ENCODE measurements at regions not wholly inside any gene's neighbourhood (a gene's known extent, or its start where the extent isn't known, plus 50 kb on each side); places are given as distances from the start of the nearest gene placed in this dataset.
A peak's percentile ranks its signal among the peaks of the same experiment; 100 is the strongest.
"Not testable (repeated sequence)": the region's sequence is repeated elsewhere in the genome, so short reads cannot be mapped to it uniquely, and the experiment has no call there.

GRCh38 chr2:57703407-57703806 is 343.2 kb upstream of the VRK2 start:
- Histone ChIP-seq H3K56ac (ENCODE audit: insufficient read length, low read depth, low read length) (no peak overlapping the region), H2BK12ac (ENCODE audit: insufficient read length, low read depth, low read length) (no peak overlapping the region), H3K23me2 (ENCODE audit: insufficient read length, low read depth, low read length, poor library complexity, severe bottlenecking) (no peaks in the 10 kb centered on the region), H3K23ac (ENCODE audit: insufficient read length, low read depth, low read length) (no peak overlapping the region), H2BK20ac (ENCODE audit: low read depth, low read length, poor library complexity, severe bottlenecking) (no peak overlapping the region), H3K4ac (ENCODE audit: low read depth, low read length) (no peak overlapping the region), H3K18ac (ENCODE audit: insufficient read length, low read depth, low read length) (no peak overlapping the region), H3K79me2 (ENCODE audit: insufficient read depth, low read length) (no peaks in the 10 kb centered on the region), H3K27ac (ENCODE audit: insufficient read length, low read depth, low read length) (no peak overlapping the region), H4K20me1 (ENCODE audit: control insufficient read depth, insufficient read depth, insufficient read length) (no peaks in the 10 kb centered on the region), H2BK15ac (ENCODE audit: low read depth, low read length) (no peak overlapping the region), H3T11ph (ENCODE audit: low read length) (no peak overlapping the region), H3K9ac (ENCODE audit: extremely low read depth, insufficient read length, low read length) (no peak overlapping the region), H4K5ac (ENCODE audit: insufficient read length, low read depth, low read length) (no peak overlapping the region), H4K8ac (replicated peaks; ENCODE audit: insufficient read length, low read depth, low read length) (no peak overlapping the region), H2AK5ac (ENCODE audit: insufficient read length, low read length) (no peak overlapping the region), H3K4me2 (ENCODE audit: insufficient read depth, insufficient read length, low read length) (no peak overlapping the region), H3K27me3 (ENCODE audit: insufficient read depth, low read length) (no peaks in the 10 kb centered on the region), H2BK120ac (ENCODE audit: low read depth, low read length, poor library complexity, severe bottlenecking) (no peak overlapping the region), H3K14ac (ENCODE audit: insufficient read depth, low read length) (no peak overlapping the region), H3K4me1 (ENCODE audit: insufficient read depth, low read length) (peaks cover 5% of the 10 kb centered on the region; the same call in 1 of the 2 replicates), H4K91ac (ENCODE audit: insufficient read length, low read depth, low read length) (no peak overlapping the region), H2AFZ (ENCODE audit: low read length) (no peak overlapping the region), H3K9me3 (ENCODE audit: control insufficient read depth, low read depth, low read length) (no peaks in the 10 kb centered on the region), H2BK5ac (ENCODE audit: insufficient read length, low read length) (no peak overlapping the region), H3K79me1 (ENCODE audit: insufficient read depth, low read depth, low read length, poor library complexity, severe bottlenecking) (no peaks in the 10 kb centered on the region)
- no peaks in the 10 kb centered on the region; a peak in 1 of 5 replicates for H3K9me3 Mint-ChIP-seq
- H3K27me3 Mint-ChIP-seq (ENCODE audit: low read depth), result no peaks in the 10 kb centered on the region
- no peak for TF ChIP-seq CTCF (conservative IDR thresholded peaks at IDR 0.05)
- no peak overlapping the region; a peak in 1 of 7 replicates for H3K27ac Mint-ChIP-seq
- no CpG with 5 or more reads among the region's 3 CpGs for WGBS (ENCODE audit: extremely low coverage, insufficient read length, low lambda C conversion rate)
- H3K36me3 Mint-ChIP-seq (ENCODE audit: insufficient read depth in 1 of 3, low read depth in 3 of 3), result peaks cover 0 to 2% (median 0%) of the 10 kb centered on the region in 3 experiments; a peak in 2 of 7 replicates
- no peak overlapping the region for H3K4me3 Mint-ChIP-seq
- H3K4me1 Mint-ChIP-seq, result peaks cover 32 to 41% of the 10 kb centered on the region in 2 experiments
- no peak for DNase-seq

- H3K4me2 ChIP-seq (ENCODE audit: insufficient read depth, insufficient read length, low read length); H3K27me3 ChIP-seq (ENCODE audit: insufficient read depth, low read length); H3K9me3 Mint-ChIP-seq; H2BK15ac ChIP-seq (ENCODE audit: low read depth, low read length); H3K27ac ChIP-seq (ENCODE audit: insufficient read length, low read depth, low read length); H2AFZ ChIP-seq (ENCODE audit: low read length); H3K36me3 Mint-ChIP-seq (ENCODE audit: insufficient read depth in 1 of 3, low read depth in 3 of 3); H3K18ac ChIP-seq (ENCODE audit: insufficient read length, low read depth, low read length); H2BK20ac ChIP-seq (ENCODE audit: low read depth, low read length, poor library complexity, severe bottlenecking); H3K23ac ChIP-seq (ENCODE audit: insufficient read length, low read depth, low read length); H3K9me3 ChIP-seq (ENCODE audit: control insufficient read depth, low read depth, low read length); H2BK120ac ChIP-seq (ENCODE audit: low read depth, low read length, poor library complexity, severe bottlenecking); H3K4me1 ChIP-seq (ENCODE audit: insufficient read depth, low read length); DNase-seq; H3K4me3 Mint-ChIP-seq; H4K91ac ChIP-seq (ENCODE audit: insufficient read length, low read depth, low read length); H4K20me1 ChIP-seq (ENCODE audit: control insufficient read depth, insufficient read depth, insufficient read length); H4K5ac ChIP-seq (ENCODE audit: insufficient read length, low read depth, low read length); H3K9ac ChIP-seq (ENCODE audit: extremely low read depth, insufficient read length, low read length); H3K4ac ChIP-seq (ENCODE audit: low read depth, low read length); H3T11ph ChIP-seq (ENCODE audit: low read length); H3K23me2 ChIP-seq (ENCODE audit: insufficient read length, low read depth, low read length, poor library complexity, severe bottlenecking); H3K79me1 ChIP-seq (ENCODE audit: insufficient read depth, low read depth, low read length, poor library complexity, severe bottlenecking); H2AK5ac ChIP-seq (ENCODE audit: insufficient read length, low read length); H2BK5ac ChIP-seq (ENCODE audit: insufficient read length, low read length); H2BK12ac ChIP-seq (ENCODE audit: insufficient read length, low read depth, low read length); H3K79me2 ChIP-seq (ENCODE audit: insufficient read depth, low read length); H4K8ac ChIP-seq (replicated peaks; ENCODE audit: insufficient read length, low read depth, low read length); H3K27me3 Mint-ChIP-seq (ENCODE audit: low read depth); H3K56ac ChIP-seq (ENCODE audit: insufficient read length, low read depth, low read length); H3K14ac ChIP-seq (ENCODE audit: insufficient read depth, low read length): not testable (repeated sequence)
- no CpG with 5 or more reads among the region's 8 CpGs for WGBS (ENCODE audit: extremely low coverage, insufficient read length, low lambda C conversion rate)
- Mint-ChIP-seq H3K4me1 (peaks cover 48% of the 10 kb centered on the region in 2 experiments), H3K27ac (peak overlapping the region in 1 of 3 experiments; percentile 5; a peak in 1 of 7 replicates)
Measured at GRCh38 chr2:57707794-57708193, 338.8 kb upstream of the VRK2 start.

Data from H9 (cell line).